ENCODE measurements at regions not wholly inside any gene's neighbourhood (a gene's known extent, or its start where the extent isn't known, plus 50 kb on each side); places are given as distances from the start of the nearest gene placed in this dataset.

GRCh38 chr4:156053174-156053573, 99.5 kb upstream of the CTSO start:
- no peak for TF ChIP-seq EZH2 (IDR thresholded peaks at IDR 0.05; ENCODE audit: borderline replicate concordance, low read depth, low read length, severe bottlenecking)
- TF ChIP-seq CTCF (IDR thresholded peaks at IDR 0.05; ENCODE audit: borderline replicate concordance, extremely low read depth, low read length, poor library complexity, severe bottlenecking), result no peak
